H1 (cell line): ENCODE measurements at regions not wholly inside any gene's neighbourhood (a gene's known extent, or its start where the extent isn't known, plus 50 kb on each side); places are given as distances from the start of the nearest gene placed in this dataset.
A peak's percentile ranks its signal among the peaks of the same experiment; 100 is the strongest.

Experiments used
- CTCF ChIA-PET: fragments of 300-600 bp; sonication (Branson Sonifier 250); formaldehyde crosslinking; loops from one replicate; lab custom pipeline; 2021; ENCODE audit not compliant: partially characterized antibody; lab: Charles Lee
- POLR2A ChIA-PET: fragments of 300-600 bp; sonication (Branson Sonifier 250); formaldehyde crosslinking; loops from one replicate; lab custom pipeline; 2021; ENCODE audit warnings: inconsistent platforms; ENCODE audit not compliant: partially characterized antibody; lab: Charles Lee
- DNase-seq, 2 experiments: peaks; one replicate each; pipeline versions ENCODE4 v3.0.0 to v3.0.0-alpha.2; 2010 to 2022; ENCODE audit warnings: low spot score in 2 of 2, low read depth in 1 of 2, mixed read lengths in 1 of 2
- FAIRE-seq: peaks from 2 replicates; lab custom pipeline; 2011; peaks lifted over from hg19 to GRCh38; lab: Jason Lieb, UNC
- H2AFZ ChIP-seq: 2 replicates; pipeline ENCODE4 v1.8.1; 2012; ENCODE audit warnings: low read length, inconsistent platforms
- H2AK5ac ChIP-seq: 2 replicates; pipeline ENCODE4 v1.6.1; 2013; ENCODE audit warnings: low read depth, low read length
- H2BK120ac ChIP-seq: replicated peaks from 2 replicates; pipeline ENCODE3; 2013; ENCODE audit warnings: low read depth, low read length, inconsistent platforms
- H2BK12ac ChIP-seq: 2 replicates; pipeline ENCODE4 v1.6.1; 2013; ENCODE audit warnings: low read depth, low read length
- H2BK15ac ChIP-seq: 2 replicates; pipeline ENCODE4 v1.6.1; 2013; ENCODE audit warnings: low read length
- H2BK20ac ChIP-seq: 2 replicates; pipeline ENCODE4 v1.6.1; 2013; ENCODE audit warnings: low read length
- H2BK5ac ChIP-seq: 2 replicates; pipeline ENCODE4 v1.6.1; 2013; ENCODE audit warnings: low read depth, low read length
- H3K14ac ChIP-seq: 2 replicates; pipeline ENCODE4 v1.6.1; 2013; ENCODE audit warnings: inconsistent platforms; ENCODE audit not compliant: insufficient read length
- H3K18ac ChIP-seq: 2 replicates; pipeline ENCODE4 v1.6.1; 2013; ENCODE audit warnings: low read length; ENCODE audit errors: extremely low read depth
- H3K23ac ChIP-seq: 2 replicates; pipeline ENCODE4 v1.6.1; 2013; ENCODE audit warnings: inconsistent platforms; ENCODE audit not compliant: insufficient read length
- H3K23me2 ChIP-seq: 2 replicates; pipeline ENCODE4 v1.6.1; 2013; ENCODE audit warnings: low read depth, low read length
- H3K27ac ChIP-seq: 2 replicates; pipeline ENCODE4 v1.6.1; 2011; ENCODE audit warnings: low read depth, low read length, inconsistent platforms
- H3K27me3 ChIP-seq, 4 experiments: replicated peaks in 1 of 4; 1 replicate in 1 of 4; 2 replicates in 3 of 4; pipeline versions ENCODE4 v1.6.1 to v1.8.1; 2011 to 2013; ENCODE audit warnings: low read length in 3 of 4, mild to moderate bottlenecking in 3 of 4, inconsistent platforms in 2 of 4, mixed read lengths in 2 of 4, moderate library complexity in 1 of 4; ENCODE audit not compliant: control insufficient read depth in 3 of 4, insufficient read depth in 3 of 4; ENCODE audit errors: extremely low read depth in 1 of 4
- H3K36me3 ChIP-seq, 4 experiments: 2 replicates each; pipeline versions ENCODE4 v1.6.1 to v1.8.1; 2011 to 2013; ENCODE audit warnings: mild to moderate bottlenecking in 4 of 4, low read length in 3 of 4, moderate library complexity in 2 of 4, control low read depth in 1 of 4, inconsistent platforms in 1 of 4; ENCODE audit not compliant: insufficient read depth in 4 of 4, control insufficient read depth in 2 of 4
- H3K4ac ChIP-seq: replicated peaks from 2 replicates; pipeline ENCODE3; 2013; ENCODE audit warnings: low read length, low read depth, mixed read lengths, inconsistent platforms; ENCODE audit not compliant: insufficient read length
- H3K4me1 ChIP-seq, 4 experiments: replicated peaks in 1 of 4; 1 replicate in 1 of 4; 2 replicates in 3 of 4; pipeline versions ENCODE4 v1.6.1 to v1.8.1; 2011 to 2013; ENCODE audit warnings: low read length in 3 of 4, inconsistent platforms in 2 of 4, mixed read lengths in 1 of 4; ENCODE audit not compliant: insufficient read depth in 4 of 4, control insufficient read depth in 3 of 4
- H3K4me2 ChIP-seq, 2 experiments: 2 replicates each; pipeline versions ENCODE4 v1.6.1 to v1.8.1; 2011 to 2013; ENCODE audit warnings: low read depth in 2 of 2, low read length in 2 of 2, control low read depth in 1 of 2, inconsistent platforms in 1 of 2, mild to moderate bottlenecking in 1 of 2; ENCODE audit not compliant: insufficient read depth in 1 of 2
- H3K4me3 ChIP-seq, 4 experiments: fragments of 200-600, 300-600 bp in 1 of 4; sonication (generic), shearing (Covaris generic), sonication (Bioruptor Twin) in 1 of 4; 2 replicates each; pipeline versions ENCODE4 v1.5.1 to v1.8.1; 2011 to 2016; ENCODE audit warnings: low read length in 4 of 4, low read depth in 3 of 4, control low read depth in 2 of 4, inconsistent platforms in 2 of 4, mild to moderate bottlenecking in 2 of 4, mixed read lengths in 1 of 4, moderate library complexity in 1 of 4; ENCODE audit not compliant: insufficient read depth in 2 of 4; ENCODE audit errors: extremely low read depth in 1 of 4
- H3K56ac ChIP-seq: replicated peaks from 2 replicates; pipeline ENCODE3; 2013; ENCODE audit warnings: low read depth, mild to moderate bottlenecking, mixed read lengths, low read length, inconsistent platforms; ENCODE audit not compliant: insufficient read length
- H3K79me1 ChIP-seq: 2 replicates; pipeline ENCODE4 v1.6.1; 2013; ENCODE audit warnings: low read depth, low read length, control low read depth
- H3K79me2 ChIP-seq, 2 experiments: 2 replicates each; pipeline versions ENCODE4 v1.6.1 to v1.8.1; 2012 to 2013; ENCODE audit warnings: low read length in 2 of 2, mild to moderate bottlenecking in 2 of 2, inconsistent platforms in 1 of 2; ENCODE audit not compliant: insufficient read depth in 2 of 2, control insufficient read depth in 1 of 2
- H3K9ac ChIP-seq, 4 experiments: replicated peaks in 1 of 4; 1 replicate in 1 of 4; 2 replicates in 3 of 4; pipeline versions ENCODE4 v1.6.1 to v1.8.1; 2011 to 2013; ENCODE audit warnings: low read depth in 3 of 4, low read length in 3 of 4, control low read depth in 2 of 4, mild to moderate bottlenecking in 2 of 4, moderate library complexity in 2 of 4, inconsistent platforms in 1 of 4; ENCODE audit errors: extremely low read depth in 1 of 4
- H3K9me3 ChIP-seq, 2 experiments: 2 replicates each; pipeline versions ENCODE4 v1.6.1 to v1.8.1; 2012 to 2013; ENCODE audit warnings: mild to moderate bottlenecking in 2 of 2, moderate library complexity in 2 of 2, control low read depth in 1 of 2, inconsistent platforms in 1 of 2, low read depth in 1 of 2, low read length in 1 of 2, mixed read lengths in 1 of 2; ENCODE audit not compliant: insufficient read depth in 2 of 2
- H4K20me1 ChIP-seq, 2 experiments: replicated peaks in 1 of 2; 2 replicates each; pipeline versions ENCODE3 to v1.8.1; 2011 to 2013; ENCODE audit warnings: inconsistent platforms in 2 of 2, low read length in 2 of 2, mild to moderate bottlenecking in 1 of 2; ENCODE audit not compliant: insufficient read depth in 2 of 2, control insufficient read depth in 1 of 2
- H4K5ac ChIP-seq: 2 replicates; pipeline ENCODE4 v1.6.1; 2013; ENCODE audit warnings: low read length, low read depth, mixed read lengths, inconsistent platforms; ENCODE audit not compliant: insufficient read length
- H4K8ac ChIP-seq: 2 replicates; pipeline ENCODE4 v1.8.0; 2013; ENCODE audit warnings: mild to moderate bottlenecking, moderate library complexity, low read length, inconsistent platforms; ENCODE audit not compliant: insufficient read depth; ENCODE audit errors: extremely low read depth
- H4K91ac ChIP-seq: replicated peaks from 2 replicates; pipeline ENCODE3; 2013; ENCODE audit warnings: low read length, mixed read lengths, inconsistent platforms; ENCODE audit not compliant: insufficient read length
- BCL11A ChIP-seq, 2 experiments: IDR thresholded peaks; one replicate each; pipeline ENCODE4 v1.6.1; 2011; ENCODE audit warnings: low read depth in 2 of 2, low read length in 2 of 2, mild to moderate bottlenecking in 2 of 2
- CBX5 ChIP-seq: fragments of 300-800, 300-1000 bp; sonication (generic); IDR thresholded peaks from 2 replicates; pipeline ENCODE4 v1.7.1; 2016; ENCODE audit warnings: antibody characterized with exemption, low read length, low read depth
- CHD1 ChIP-seq: IDR thresholded peaks from 2 replicates; pipeline ENCODE4 v1.6.1; 2012; ENCODE audit warnings: low read depth, low read length, improper control_type of control experiment
- CHD2 ChIP-seq: IDR thresholded peaks from 2 replicates; pipeline ENCODE4 v1.6.1; 2012; ENCODE audit warnings: low read length, improper control_type of control experiment
- CTCF ChIP-seq, 3 experiments: IDR thresholded peaks; 1 replicate in 2 of 3; 2 replicates in 1 of 3; pipeline versions ENCODE4 v1.5.1 to v1.6.1; 2011; ENCODE audit warnings: low read length in 3 of 3, mild to moderate bottlenecking in 3 of 3, inconsistent platforms in 2 of 3, low read depth in 1 of 3, moderate library complexity in 1 of 3; ENCODE audit not compliant: insufficient read depth in 1 of 3; ENCODE audit errors: control extremely low read depth in 1 of 3
- MAX ChIP-seq: IDR thresholded peaks from 2 replicates; pipeline ENCODE4 v1.6.1; 2012; ENCODE audit warnings: inconsistent platforms
- SIX5 ChIP-seq: IDR thresholded peaks from 2 replicates; pipeline ENCODE4 v1.6.1; 2011; ENCODE audit warnings: mild to moderate bottlenecking, low read depth, low read length
- TCF12 ChIP-seq: IDR thresholded peaks from 2 replicates; pipeline ENCODE4 v1.6.1; 2011; ENCODE audit warnings: low read depth, mild to moderate bottlenecking, low read length
- YY1 ChIP-seq: IDR thresholded peaks from 2 replicates; pipeline ENCODE4 v1.6.1; 2011; ENCODE audit warnings: low read depth, mild to moderate bottlenecking, low read length
- WGBS, 2 experiments: shearing (Covaris generic) in 1 of 2; methylation state at CpG; one replicate each; pipeline versions ENCODE4 v1.1.6 to v1.1.7; 2013 to 2015; ENCODE audit warnings: low lambda C conversion rate in 2 of 2, mixed read lengths in 2 of 2, inconsistent platforms in 1 of 2, low coverage in 1 of 2, missing lambda C conversion rate in 1 of 2; ENCODE audit not compliant: insufficient replicate concordance in 2 of 2, insufficient coverage in 1 of 2, insufficient read length in 1 of 2; ENCODE audit errors: extremely low coverage in 1 of 2, missing lambda C conversion rate in 1 of 2; 5-methylcytosine and 5-hydroxymethylcytosine counted together

GRCh38 chr7:33685981-33686683, 219.2 kb upstream of the BMPER start:
- Histone ChIP-seq H4K8ac (no peak overlapping the region), H3K79me1 (no peaks in the 10 kb centered on the region), H3K14ac (no peak overlapping the region), H3K27ac (no peak overlapping the region), H3K79me2 (no peaks in the 10 kb centered on the region), H2BK5ac (no peak overlapping the region), H3K4me2 (no peak overlapping the region), H3K4ac (no peak overlapping the region), H3K9me3 (no peaks in the 10 kb centered on the region), H2BK12ac (no peak overlapping the region), H2BK20ac (no peak overlapping the region), H3K56ac (no peak overlapping the region), H3K36me3 (no peaks in the 10 kb centered on the region), H2BK120ac (no peak overlapping the region), H2AK5ac (no peak overlapping the region), H4K91ac (no peak overlapping the region), H2AFZ (no peak overlapping the region), H2BK15ac (no peak overlapping the region), H3K23me2 (no peaks in the 10 kb centered on the region), H3K27me3 (no peaks in the 10 kb centered on the region), H3K18ac (no peak overlapping the region), H3K4me3 (no peak overlapping the region), H3K9ac (no peak overlapping the region), H4K20me1 (no peaks in the 10 kb centered on the region), H4K5ac (no peak overlapping the region), H3K4me1 (no peaks in the 10 kb centered on the region), H3K23ac (no peak overlapping the region)
- 86% methylated on average over 17 of the region's 17 CpGs; no CpG with 5 or more reads in 1 of the 2 experiments for WGBS, 2 experiments
- DNase-seq (no peak), FAIRE-seq (no peak)
- ChIA-PET POLR2A (no interaction called here), CTCF (interaction anchor here (0.7 to 2.7 kb wide), 14 partner anchors 9 to 260 kb away, joined by 3 to 24 read pairs (median 3); no protein-coding TSS in a partner anchor)
- TF ChIP-seq CTCF (IDR thresholded peaks at IDR 0.05; ENCODE audit: control extremely low read depth in 1 of 3, insufficient read depth in 1 of 3, low read depth in 1 of 3, low read length in 3 of 3): peak; percentile 26 to 49 (median 44); a peak in 3 of 4 replicates
- TF ChIP-seq YY1: no peak
- TF ChIP-seq BCL11A (IDR thresholded peaks at IDR 0.05; ENCODE audit: low read depth in 2 of 2, low read length in 2 of 2): no peak
- no peak for TF ChIP-seq CHD2
- no peak for TF ChIP-seq CBX5
- no peak for TF ChIP-seq SIX5
- no peak for TF ChIP-seq TCF12
- TF ChIP-seq MAX: peak; percentile 88
- TF ChIP-seq CHD1: no peak
